Esophagus mucosa (tissue), 1 donor: ENCODE measurements at regions not wholly inside any gene's neighbourhood (a gene's known extent, or its start where the extent isn't known, plus 50 kb on each side); places are given as distances from the start of the nearest gene placed in this dataset.
"Not testable (repeated sequence)": the region's sequence is repeated elsewhere in the genome, so short reads cannot be mapped to it uniquely, and the experiment has no call there.

Experiments used
- ATAC-seq: fragments of 200-7000 bp; cut with Tn5 transposase; one replicate; pipeline ENCODE4 v1.9.1; 2020
- donor health status: DM: yes; HTN: yes; CAD: no.

- no peak for ATAC-seq
Observed at GRCh38 chr14:82755923-82756322, 1222.3 kb upstream of the SEL1L start.

- ATAC-seq = no peak
Observed at GRCh38 chr14:82757776-82758175, 1224.1 kb upstream of the SEL1L start.

- ATAC-seq = no peak
Observed at GRCh38 chr14:82759656-82760055, 1226.0 kb upstream of the SEL1L start.

- no peak for ATAC-seq
Observed at GRCh38 chr14:82766123-82766522, 1232.5 kb upstream of the SEL1L start.

- no peak for ATAC-seq
Observed at GRCh38 chr14:82766996-82767395, 1233.3 kb upstream of the SEL1L start.

- peak; percentile 67 for ATAC-seq
Observed at GRCh38 chr14:82776958-82777357, 1243.3 kb upstream of the SEL1L start.

GRCh38 chr14:82778008-82778590 lies 1244.4 kb upstream of the SEL1L start:
- ATAC-seq = no peak

- ATAC-seq = no peak
Observed at GRCh38 chr14:82778601-82779000, 1244.9 kb upstream of the SEL1L start.

- ATAC-seq = no peak
Observed at GRCh38 chr14:82779301-82779700, 1245.6 kb upstream of the SEL1L start.

- no peak for ATAC-seq
Observed at GRCh38 chr14:82785756-82786482, 1252.3 kb upstream of the SEL1L start.

GRCh38 chr14:82786483-82786880 lies 1252.8 kb upstream of the SEL1L start:
- no peak for ATAC-seq

GRCh38 chr14:82796086-82796485 lies 1262.4 kb upstream of the SEL1L start:
- no peak for ATAC-seq

- ATAC-seq = no peak
Observed at GRCh38 chr14:82798276-82798675, 1264.6 kb upstream of the SEL1L start.

GRCh38 chr14:82805892-82806825 lies 1272.5 kb upstream of the SEL1L start:
- no peak for ATAC-seq

GRCh38 chr14:82811246-82811645 lies 1277.6 kb upstream of the SEL1L start:
- ATAC-seq = no peak

GRCh38 chr14:82814339-82814738 lies 1280.7 kb upstream of the SEL1L start:
- not testable (repeated sequence) for ATAC-seq

- no peak for ATAC-seq
Observed at GRCh38 chr14:82830596-82830995, 1296.9 kb upstream of the SEL1L start.

- ATAC-seq = no peak
Observed at GRCh38 chr14:82836256-82836950, 1302.8 kb upstream of the SEL1L start.

- ATAC-seq = no peak
Observed at GRCh38 chr14:82837611-82838140, 1304.0 kb upstream of the SEL1L start.

- no peak for ATAC-seq
Observed at GRCh38 chr14:82850576-82850975, 1316.9 kb upstream of the SEL1L start.

GRCh38 chr14:82854131-82854530 lies 1320.5 kb upstream of the SEL1L start:
- no peak for ATAC-seq

GRCh38 chr14:82854901-82855300 lies 1321.2 kb upstream of the SEL1L start:
- no peak for ATAC-seq
